ENCODE measurements at regions not wholly inside any gene's neighbourhood (a gene's known extent, or its start where the extent isn't known, plus 50 kb on each side); places are given as distances from the start of the nearest gene placed in this dataset.

GRCh38 chr15:95265419-95265997, 1034.1 kb downstream of the MCTP2 start:
- DNase-seq (ENCODE audit: low read depth), result no peak
- no peak for TF ChIP-seq CTCF (IDR thresholded peaks at IDR 0.05; ENCODE audit: control insufficient read depth, insufficient read depth, low read depth, low read length, missing control alignments)
- H3K4me3 ChIP-seq (ENCODE audit: control insufficient read depth, low read depth, low read length), result no peak overlapping the region

GRCh38 chr15:95266451-95267061, 1035.2 kb downstream of the MCTP2 start:
- DNase-seq (ENCODE audit: low read depth), result peak; percentile 77
- no peak overlapping the region for H3K4me3 ChIP-seq (ENCODE audit: control insufficient read depth, low read depth, low read length)
- TF ChIP-seq CTCF (IDR thresholded peaks at IDR 0.05; ENCODE audit: control insufficient read depth, insufficient read depth, low read depth, low read length, missing control alignments), result no peak

- no peak overlapping the region for H3K4me3 ChIP-seq (ENCODE audit: control insufficient read depth, low read depth, low read length)
- no peak for TF ChIP-seq CTCF (IDR thresholded peaks at IDR 0.05; ENCODE audit: control insufficient read depth, insufficient read depth, low read depth, low read length, missing control alignments)
Observed at GRCh38 chr15:95267481-95267880, 1036.1 kb downstream of the MCTP2 start.

GRCh38 chr15:95269242-95270183, 1038.2 kb downstream of the MCTP2 start:
- no peak for TF ChIP-seq CTCF (IDR thresholded peaks at IDR 0.05; ENCODE audit: control insufficient read depth, insufficient read depth, low read depth, low read length, missing control alignments)
- DNase-seq (ENCODE audit: low read depth), result no peak
- H3K4me3 ChIP-seq (ENCODE audit: control insufficient read depth, low read depth, low read length), result no peak overlapping the region

More at GRCh38 chr15:95267481-95267880, 1036.1 kb downstream of the MCTP2 start:
- DNase-seq (ENCODE audit: low read depth), result no peak

GRCh38 chr15:95274101-95274500, 1042.7 kb downstream of the MCTP2 start:
- TF ChIP-seq CTCF (IDR thresholded peaks at IDR 0.05; ENCODE audit: control insufficient read depth, insufficient read depth, low read depth, low read length, missing control alignments), result no peak
- no peak overlapping the region for H3K4me3 ChIP-seq (ENCODE audit: control insufficient read depth, low read depth, low read length)
- no peak for DNase-seq (ENCODE audit: low read depth)

- DNase-seq (ENCODE audit: low read depth), result peak; percentile 83
- TF ChIP-seq CTCF (IDR thresholded peaks at IDR 0.05; ENCODE audit: control insufficient read depth, insufficient read depth, low read depth, low read length, missing control alignments), result no peak
- no peak overlapping the region for H3K4me3 ChIP-seq (ENCODE audit: control insufficient read depth, low read depth, low read length)
Observed at GRCh38 chr15:95277266-95277665, 1045.9 kb downstream of the MCTP2 start.

Measured in AG09309 (cell line).